ENCODE measurements at regions not wholly inside any gene's neighbourhood (a gene's known extent, or its start where the extent isn't known, plus 50 kb on each side); places are given as distances from the start of the nearest gene placed in this dataset.

DNA sequence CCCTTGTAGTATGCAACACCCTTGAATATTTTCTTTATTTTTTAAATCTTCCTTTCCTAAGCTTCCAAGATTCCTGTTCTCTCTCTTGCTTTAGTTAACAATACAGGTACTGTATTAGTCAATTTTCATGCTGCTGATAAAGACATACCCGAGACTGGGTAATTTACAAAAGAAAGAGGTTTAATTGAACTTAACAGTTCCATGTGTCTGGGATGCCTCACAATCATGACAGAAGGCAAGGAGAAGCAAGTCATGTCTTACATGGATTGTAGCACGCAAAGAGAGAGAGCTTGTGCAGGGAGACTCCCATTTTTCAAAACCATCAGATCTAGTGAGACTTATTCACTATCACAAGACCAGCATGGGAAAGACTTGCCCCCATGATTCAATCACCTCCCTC is 1024.3 kb downstream of the PCDH9 start:
- H3K4me1 Mint-ChIP-seq (ENCODE audit: unreplicated experiment) = peaks cover 24% of the 10 kb centered on the region
- H3K9me3 Mint-ChIP-seq (ENCODE audit: unreplicated experiment) = peaks cover 9% of the 10 kb centered on the region
- no peaks in the 10 kb centered on the region for H3K36me3 Mint-ChIP-seq (ENCODE audit: unreplicated experiment)
- no peaks in the 10 kb centered on the region for H3K27me3 Mint-ChIP-seq (ENCODE audit: unreplicated experiment)
- no peak overlapping the region for H3K4me3 Mint-ChIP-seq (ENCODE audit: unreplicated experiment)
- TF ChIP-seq, protein P1, sequence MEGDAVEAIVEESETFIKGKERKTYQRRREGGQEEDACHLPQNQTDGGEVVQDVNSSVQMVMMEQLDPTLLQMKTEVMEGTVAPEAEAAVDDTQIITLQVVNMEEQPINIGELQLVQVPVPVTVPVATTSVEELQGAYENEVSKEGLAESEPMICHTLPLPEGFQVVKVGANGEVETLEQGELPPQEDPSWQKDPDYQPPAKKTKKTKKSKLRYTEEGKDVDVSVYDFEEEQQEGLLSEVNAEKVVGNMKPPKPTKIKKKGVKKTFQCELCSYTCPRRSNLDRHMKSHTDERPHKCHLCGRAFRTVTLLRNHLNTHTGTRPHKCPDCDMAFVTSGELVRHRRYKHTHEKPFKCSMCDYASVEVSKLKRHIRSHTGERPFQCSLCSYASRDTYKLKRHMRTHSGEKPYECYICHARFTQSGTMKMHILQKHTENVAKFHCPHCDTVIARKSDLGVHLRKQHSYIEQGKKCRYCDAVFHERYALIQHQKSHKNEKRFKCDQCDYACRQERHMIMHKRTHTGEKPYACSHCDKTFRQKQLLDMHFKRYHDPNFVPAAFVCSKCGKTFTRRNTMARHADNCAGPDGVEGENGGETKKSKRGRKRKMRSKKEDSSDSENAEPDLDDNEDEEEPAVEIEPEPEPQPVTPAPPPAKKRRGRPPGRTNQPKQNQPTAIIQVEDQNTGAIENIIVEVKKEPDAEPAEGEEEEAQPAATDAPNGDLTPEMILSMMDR (IDR thresholded peaks at IDR 0.05) = no peak
- H3K27ac Mint-ChIP-seq (ENCODE audit: unreplicated experiment) = no peak overlapping the region
- no peak for DNase-seq (ENCODE audit: extremely low spot score, unreplicated experiment)

DNA sequence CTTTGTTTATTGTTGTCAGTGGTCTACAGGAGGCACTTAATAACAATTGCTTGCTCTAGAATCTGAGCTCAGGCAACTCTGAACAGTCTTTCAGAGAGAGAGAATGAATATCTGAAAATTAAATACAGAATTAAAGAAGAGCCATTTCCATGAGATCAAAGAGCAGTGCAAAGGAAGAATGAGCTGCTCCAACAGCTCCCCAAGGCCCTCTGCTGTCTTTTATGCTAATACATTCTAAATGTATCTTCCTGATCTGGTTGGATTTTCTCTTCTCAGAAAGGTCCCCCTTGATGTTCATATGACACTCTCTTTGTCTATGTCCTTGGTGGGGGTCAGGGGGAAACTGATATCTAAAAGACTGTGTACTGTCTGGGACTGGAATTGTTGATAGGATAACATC is 1029.6 kb downstream of the PCDH9 start:
- no peak for DNase-seq (ENCODE audit: extremely low spot score, unreplicated experiment)
- H3K4me3 Mint-ChIP-seq (ENCODE audit: unreplicated experiment) = no peak overlapping the region
- no peaks in the 10 kb centered on the region for H3K4me1 Mint-ChIP-seq (ENCODE audit: unreplicated experiment)
- no peaks in the 10 kb centered on the region for H3K27me3 Mint-ChIP-seq (ENCODE audit: unreplicated experiment)
- TF ChIP-seq, protein P1 (IDR thresholded peaks at IDR 0.05) = no peak
- H3K36me3 Mint-ChIP-seq (ENCODE audit: unreplicated experiment) = peaks cover 2% of the 10 kb centered on the region
- peaks cover 13% of the 10 kb centered on the region for H3K9me3 Mint-ChIP-seq (ENCODE audit: unreplicated experiment)
- H3K27ac Mint-ChIP-seq (ENCODE audit: unreplicated experiment) = no peak overlapping the region

DNA sequence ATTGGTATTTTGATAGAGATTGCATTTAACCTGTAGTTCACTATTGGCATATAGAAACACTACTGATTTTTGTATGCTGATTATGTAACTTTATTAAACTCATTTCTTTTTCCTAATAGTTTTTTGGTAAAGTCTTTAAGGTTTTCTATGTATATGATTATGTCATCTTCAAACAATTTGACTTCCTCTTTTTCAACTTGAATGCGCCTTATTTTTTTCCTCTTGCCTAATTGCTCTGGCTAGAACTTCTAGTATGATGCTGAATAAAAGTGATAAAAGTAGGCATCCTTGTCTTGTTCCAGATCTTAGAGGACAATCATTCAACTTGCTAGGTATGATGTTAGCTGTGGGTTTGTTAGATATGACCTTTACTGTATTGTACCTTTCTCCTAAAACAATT is 1034.9 kb downstream of the PCDH9 start:
- H3K27ac Mint-ChIP-seq (ENCODE audit: unreplicated experiment) = no peak overlapping the region
- H3K4me1 Mint-ChIP-seq (ENCODE audit: unreplicated experiment) = no peaks in the 10 kb centered on the region
- H3K9me3 Mint-ChIP-seq (ENCODE audit: unreplicated experiment) = peaks cover 29% of the 10 kb centered on the region
- TF ChIP-seq, protein P1 (IDR thresholded peaks at IDR 0.05) = no peak
- DNase-seq (ENCODE audit: extremely low spot score, unreplicated experiment) = no peak
- H3K4me3 Mint-ChIP-seq (ENCODE audit: unreplicated experiment) = no peak overlapping the region
- H3K36me3 Mint-ChIP-seq (ENCODE audit: unreplicated experiment) = peaks cover 2% of the 10 kb centered on the region
- H3K27me3 Mint-ChIP-seq (ENCODE audit: unreplicated experiment) = no peaks in the 10 kb centered on the region

DNA sequence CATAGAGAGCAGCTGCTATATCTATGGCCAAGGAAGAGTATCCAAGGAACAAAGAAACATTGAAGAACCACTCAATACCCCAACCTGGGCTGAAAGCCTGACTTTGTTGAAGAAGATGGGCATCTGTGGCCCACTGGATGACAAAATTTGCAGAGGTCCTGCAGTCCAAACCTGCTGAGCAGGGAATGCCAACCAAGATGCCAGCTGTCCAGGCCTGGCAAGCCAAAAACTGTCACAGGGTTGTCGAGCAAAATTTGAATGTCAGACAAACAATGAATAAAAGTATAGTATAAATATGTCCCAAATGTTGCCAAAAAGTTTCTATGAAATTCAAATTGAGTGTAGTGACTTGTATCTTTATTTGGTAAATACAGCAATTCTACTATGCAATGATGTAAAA is 1040.2 kb downstream of the PCDH9 start:
- Mint-ChIP-seq H3K27me3 (ENCODE audit: unreplicated experiment) (no peaks in the 10 kb centered on the region), H3K36me3 (ENCODE audit: unreplicated experiment) (no peaks in the 10 kb centered on the region)
- TF ChIP-seq, protein P1 (IDR thresholded peaks at IDR 0.05) = no peak

DNA sequence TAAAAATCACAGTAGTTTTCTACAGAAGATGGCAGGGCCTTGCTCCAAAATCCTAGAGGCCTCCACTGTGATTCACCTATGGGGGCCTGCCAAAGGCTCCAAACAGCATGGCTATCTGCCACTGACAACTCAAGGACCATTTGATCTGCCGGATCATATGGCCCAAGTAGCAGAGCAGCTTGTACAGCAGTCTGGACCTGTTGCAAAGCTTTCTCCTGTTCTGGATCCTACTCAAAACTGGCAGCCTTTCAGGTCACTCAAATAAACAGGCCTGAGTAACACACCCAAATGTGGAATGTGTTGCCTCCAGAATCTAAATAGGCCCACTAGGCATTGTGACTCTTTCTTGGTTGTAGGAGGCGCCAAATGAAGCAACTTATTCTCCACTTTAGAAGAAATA is 1049.3 kb downstream of the PCDH9 start:
- H3K4me3 Mint-ChIP-seq (ENCODE audit: unreplicated experiment) = no peak overlapping the region
- no peaks in the 10 kb centered on the region for H3K36me3 Mint-ChIP-seq (ENCODE audit: unreplicated experiment)
- no peak for DNase-seq (ENCODE audit: extremely low spot score, unreplicated experiment)

More for the DNA sequence above, 1040.2 kb downstream of the PCDH9 start:
- Mint-ChIP-seq H3K27ac (ENCODE audit: unreplicated experiment) (no peak overlapping the region), H3K4me1 (ENCODE audit: unreplicated experiment) (no peaks in the 10 kb centered on the region), H3K9me3 (ENCODE audit: unreplicated experiment) (peaks cover 17% of the 10 kb centered on the region), H3K4me3 (ENCODE audit: unreplicated experiment) (no peak overlapping the region)
- no peak for DNase-seq (ENCODE audit: extremely low spot score, unreplicated experiment)

More for the DNA sequence above, 1049.3 kb downstream of the PCDH9 start:
- Mint-ChIP-seq H3K27ac (ENCODE audit: unreplicated experiment) (no peak overlapping the region), H3K4me1 (ENCODE audit: unreplicated experiment) (no peaks in the 10 kb centered on the region), H3K27me3 (ENCODE audit: unreplicated experiment) (no peaks in the 10 kb centered on the region), H3K9me3 (ENCODE audit: unreplicated experiment) (no peaks in the 10 kb centered on the region)
- TF ChIP-seq, protein P1 (IDR thresholded peaks at IDR 0.05) = no peak
